Femur (tissue), 1 donor: ENCODE measurements at regions not wholly inside any gene's neighbourhood (a gene's known extent, or its start where the extent isn't known, plus 50 kb on each side); places are given as distances from the start of the nearest gene placed in this dataset.
A peak's percentile ranks its signal among the peaks of the same experiment; 100 is the strongest.
"Not testable (repeated sequence)": the region's sequence is repeated elsewhere in the genome, so short reads cannot be mapped to it uniquely, and the experiment has no call there.

Experiments used
- DNase-seq: peaks from one replicate; pipeline ENCODE4 v3.0.0-alpha.2; 2017

DNA sequence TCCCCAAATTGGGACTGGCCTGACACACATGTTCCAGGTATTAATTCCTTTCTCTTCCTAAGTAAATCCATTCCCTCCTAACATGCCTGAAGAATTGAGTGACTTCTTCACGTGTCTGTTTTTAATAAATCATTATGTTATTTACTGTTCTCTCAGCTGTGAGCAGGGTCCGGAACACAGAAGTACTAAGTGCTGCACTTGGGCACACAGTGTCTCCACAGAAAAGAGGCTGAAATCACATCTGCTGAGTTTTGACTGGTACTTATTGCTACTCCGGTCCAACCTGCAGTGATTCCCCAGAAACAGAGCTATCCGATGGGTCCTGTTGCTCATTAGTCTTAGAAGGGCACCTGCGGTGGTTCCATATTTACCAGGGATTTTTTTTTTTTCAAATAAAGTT, 202.6 kb downstream of the RBM46 start:
- DNase-seq: no peak

DNA sequence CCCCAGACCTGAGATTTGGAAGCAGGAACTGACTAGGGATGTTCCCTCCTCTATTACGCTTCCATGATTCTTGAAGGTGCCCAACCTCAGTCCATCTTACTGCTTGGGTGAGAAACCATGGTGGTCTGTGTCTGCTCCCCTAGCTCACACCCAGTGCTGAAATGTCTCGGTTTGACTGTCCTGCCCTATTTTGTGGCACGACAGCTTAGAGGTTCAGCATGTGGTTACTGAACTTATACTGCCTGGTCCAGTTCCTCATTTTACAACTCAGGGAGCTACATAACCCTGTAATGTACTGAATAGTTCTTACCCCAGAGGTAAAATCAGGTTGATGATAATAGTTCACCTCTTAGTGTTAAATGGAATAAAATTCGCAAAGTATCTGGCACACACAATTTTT, 203.1 kb downstream of the RBM46 start:
- no peak for DNase-seq

DNA sequence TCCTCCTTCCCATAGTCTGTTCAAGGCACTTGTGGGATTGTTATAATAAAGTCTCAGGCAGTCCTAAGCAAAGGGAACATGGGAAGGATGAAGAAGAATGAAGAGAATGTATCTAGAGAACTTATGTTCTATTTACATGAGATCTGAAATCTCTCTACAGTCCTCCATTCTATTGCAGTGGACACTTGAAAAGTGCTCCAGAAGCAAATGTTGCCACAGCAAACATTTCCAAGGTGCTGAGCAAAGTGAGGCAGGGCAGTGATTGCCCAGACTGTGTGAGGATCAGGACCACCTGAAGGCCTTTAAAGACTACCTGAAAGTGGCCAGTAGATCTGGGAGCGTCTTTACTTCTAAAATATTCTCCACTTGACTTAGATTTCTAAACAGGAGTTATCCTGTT, 203.5 kb downstream of the RBM46 start:
- no peak for DNase-seq

DNA sequence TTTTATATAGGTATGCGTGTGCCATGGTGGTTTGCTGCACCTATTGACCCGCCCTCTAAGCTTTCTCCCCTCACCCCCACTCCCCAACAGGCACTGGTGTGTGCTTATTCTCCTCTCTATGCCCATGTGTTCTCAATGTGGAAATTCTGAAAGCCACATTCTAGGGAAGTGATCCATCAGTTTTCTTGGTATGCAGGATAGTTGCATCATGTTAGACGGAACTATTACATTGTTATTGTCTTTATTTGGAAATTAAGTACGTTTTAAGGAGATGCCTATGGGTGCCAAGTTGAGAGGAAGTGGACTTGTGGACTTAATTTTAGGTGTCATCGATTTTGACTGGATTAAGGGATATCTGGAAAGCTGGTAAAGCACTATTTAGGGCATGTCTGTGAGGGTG, 204.6 kb downstream of the RBM46 start:
- no peak for DNase-seq

DNA sequence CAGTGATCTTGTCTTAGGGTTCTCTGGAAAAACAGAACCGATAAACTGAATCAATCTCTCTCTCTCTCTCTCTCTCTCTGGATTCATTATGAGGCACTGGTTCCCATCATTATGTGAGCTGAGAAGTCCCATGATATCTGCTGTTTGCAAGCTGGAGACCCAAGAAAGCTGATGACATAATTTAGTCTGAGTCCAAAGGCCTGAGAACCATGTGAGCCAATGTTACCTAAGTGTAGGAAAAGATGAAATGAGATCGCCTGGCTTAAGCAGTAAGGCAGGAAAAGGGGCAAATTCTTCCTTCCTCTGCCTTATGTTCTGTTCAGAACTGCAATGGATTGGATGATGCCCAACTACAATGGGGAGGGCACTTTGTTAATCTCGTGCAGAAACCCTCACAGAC, 207.4 kb downstream of the RBM46 start:
- no peak for DNase-seq

DNA sequence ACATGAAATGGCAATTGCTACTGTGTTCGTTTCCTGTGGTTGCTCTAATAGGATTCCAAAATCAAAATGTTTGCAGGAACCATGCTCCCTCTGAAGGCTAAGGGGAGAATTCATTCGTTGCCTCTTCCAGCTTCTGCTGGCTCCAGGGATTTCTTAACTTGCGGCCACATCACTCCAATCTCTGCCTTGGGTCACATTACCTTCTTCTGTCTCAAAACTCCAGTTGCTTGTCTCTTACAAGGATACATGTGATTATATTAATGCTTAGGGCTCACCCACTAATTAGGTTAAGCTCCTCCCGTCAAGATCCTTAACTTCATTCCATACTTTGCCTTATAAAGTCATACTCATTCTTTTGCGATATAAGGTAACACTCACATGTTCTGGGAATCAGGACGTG, 208.4 kb downstream of the RBM46 start:
- DNase-seq: no peak

DNA sequence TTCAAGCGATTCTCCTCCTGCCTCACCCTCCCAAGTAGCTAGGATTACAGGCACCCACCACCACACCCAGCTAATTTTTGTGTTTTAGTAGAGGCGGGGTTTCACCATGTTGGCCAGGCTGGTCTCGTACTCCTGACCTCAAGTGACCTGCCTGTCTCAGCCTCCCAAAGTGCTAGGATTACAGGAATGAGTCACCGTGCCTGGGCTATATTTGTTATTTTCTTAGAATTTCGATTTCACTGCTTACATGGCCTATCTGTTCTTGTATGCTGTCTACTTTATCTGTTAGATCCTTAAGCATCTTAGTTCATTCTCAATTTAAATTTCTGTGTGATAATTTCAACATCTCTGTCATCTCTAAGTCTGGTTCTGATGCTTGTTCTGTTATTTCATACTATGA, 210.6 kb upstream of the NPY2R start:
- DNase-seq: not testable (repeated sequence)

DNA sequence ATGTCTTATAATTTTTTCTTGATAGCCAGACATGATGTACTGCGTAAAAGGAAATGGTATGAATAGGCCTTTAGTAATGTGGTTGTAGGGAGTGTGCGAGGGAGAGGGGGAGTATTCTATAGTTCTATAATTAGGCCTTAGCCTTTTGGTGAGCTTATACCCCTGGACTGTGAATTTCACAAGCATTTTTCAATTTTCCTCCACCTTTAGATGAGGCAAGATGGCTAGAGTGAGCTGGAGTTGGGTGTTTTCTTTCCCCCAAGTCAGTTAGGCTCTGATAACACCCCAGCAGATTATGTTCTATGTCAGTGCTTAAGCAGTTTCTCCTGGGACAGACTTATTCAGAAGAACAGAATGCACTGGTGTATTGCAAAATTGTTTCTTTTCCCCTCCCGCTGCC, 210.2 kb upstream of the NPY2R start:
- no peak for DNase-seq

DNA sequence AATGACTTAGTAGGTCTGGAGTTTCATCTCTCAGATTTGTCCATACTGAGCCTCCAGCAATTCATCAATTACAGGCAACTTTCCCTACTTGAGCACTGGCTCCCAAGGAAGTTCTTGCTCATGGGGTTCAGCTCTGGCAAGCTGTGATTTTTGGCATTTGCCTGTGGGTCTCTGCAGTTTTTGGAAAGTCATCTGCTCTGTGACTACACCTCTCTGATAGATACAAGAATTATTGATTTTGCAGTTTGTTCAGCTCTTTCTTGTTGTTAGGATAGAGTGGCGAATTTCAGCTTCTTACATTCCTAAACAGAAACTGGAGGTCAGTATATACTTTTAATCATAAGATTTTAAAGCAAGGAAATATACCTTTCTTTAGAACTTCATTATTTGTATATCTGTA, 209.7 kb upstream of the NPY2R start:
- no peak for DNase-seq

DNA sequence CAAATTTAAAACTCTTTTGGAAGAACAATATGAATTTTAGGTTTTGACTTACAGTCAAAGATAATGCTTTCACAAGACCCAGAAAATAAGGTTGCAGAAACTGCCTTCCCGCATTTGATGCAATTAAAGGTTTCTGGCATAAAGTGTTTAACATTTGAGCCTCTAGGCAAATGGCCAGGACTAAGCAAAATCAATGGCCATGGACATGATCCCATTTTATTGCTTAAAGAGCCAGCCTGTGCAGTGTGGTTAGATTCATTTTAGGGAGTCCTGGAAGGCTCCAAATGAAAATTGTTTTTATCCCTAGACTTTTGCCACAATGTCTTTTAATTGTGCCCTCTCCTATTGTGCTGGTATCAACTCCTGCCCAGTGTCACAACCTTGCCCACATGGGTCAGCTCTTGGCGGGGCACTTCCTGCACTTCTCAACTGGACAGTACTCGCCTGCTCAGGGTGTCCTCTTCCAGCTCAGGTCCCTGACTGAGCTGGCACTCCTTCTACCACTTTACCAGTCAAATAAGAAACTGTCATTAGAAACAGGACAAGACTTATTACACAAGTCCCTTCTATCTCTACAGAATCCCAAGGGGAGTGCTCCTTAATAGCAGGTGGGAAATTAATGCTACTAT, 208.4 kb upstream of the NPY2R start:
- no peak for DNase-seq

DNA sequence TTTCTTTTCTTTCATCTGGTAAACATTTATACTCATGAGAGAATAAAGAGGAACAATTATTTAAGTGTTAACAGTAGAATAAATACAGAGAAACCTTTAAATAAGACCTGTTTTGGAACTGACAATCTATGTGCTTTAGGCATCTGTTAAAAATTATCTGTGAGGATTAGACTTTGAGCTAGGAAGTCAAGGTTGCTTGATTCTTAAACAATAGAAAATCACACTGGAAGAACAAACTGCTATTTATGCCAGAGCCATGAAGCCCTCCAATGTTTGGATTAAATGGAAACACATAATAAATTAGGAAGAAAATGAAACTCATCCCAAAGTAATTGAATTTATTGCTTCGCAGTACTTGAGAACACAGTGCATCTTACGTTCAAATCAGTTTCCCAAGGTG, 207.2 kb upstream of the NPY2R start:
- no peak for DNase-seq

DNA sequence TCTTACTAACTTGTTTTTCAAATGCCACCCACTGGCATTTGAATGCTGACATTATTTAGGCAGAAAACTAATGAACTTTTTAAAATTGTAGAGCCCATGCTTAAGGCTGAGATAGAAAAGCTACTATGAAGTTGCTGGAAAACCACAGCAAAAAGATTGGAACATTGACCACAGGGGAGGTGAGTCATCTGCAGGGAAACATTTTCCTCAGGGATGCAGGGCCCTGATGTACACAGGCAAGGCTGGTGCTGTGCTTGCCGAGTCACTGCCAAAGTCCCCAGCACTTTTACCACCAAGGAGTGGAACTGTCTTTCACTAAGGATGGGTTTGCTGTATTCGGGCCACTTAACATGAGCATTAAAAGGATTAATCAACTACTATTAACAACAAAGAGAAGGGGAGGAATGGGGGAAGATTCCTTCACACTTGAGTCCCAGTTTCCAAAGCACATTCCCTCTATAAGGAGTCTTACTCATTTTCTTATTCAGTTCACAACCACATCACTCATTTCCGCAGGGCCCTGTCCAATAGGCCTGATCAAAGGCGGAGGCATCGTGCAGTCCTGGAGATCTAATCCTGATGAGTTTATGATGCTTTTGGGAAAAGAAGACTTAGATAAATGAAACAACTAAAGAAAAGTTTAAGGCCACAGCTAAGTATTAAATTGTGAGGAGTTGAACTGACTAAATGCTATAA, 202.9 kb upstream of the NPY2R start:
- no peak for DNase-seq

DNA sequence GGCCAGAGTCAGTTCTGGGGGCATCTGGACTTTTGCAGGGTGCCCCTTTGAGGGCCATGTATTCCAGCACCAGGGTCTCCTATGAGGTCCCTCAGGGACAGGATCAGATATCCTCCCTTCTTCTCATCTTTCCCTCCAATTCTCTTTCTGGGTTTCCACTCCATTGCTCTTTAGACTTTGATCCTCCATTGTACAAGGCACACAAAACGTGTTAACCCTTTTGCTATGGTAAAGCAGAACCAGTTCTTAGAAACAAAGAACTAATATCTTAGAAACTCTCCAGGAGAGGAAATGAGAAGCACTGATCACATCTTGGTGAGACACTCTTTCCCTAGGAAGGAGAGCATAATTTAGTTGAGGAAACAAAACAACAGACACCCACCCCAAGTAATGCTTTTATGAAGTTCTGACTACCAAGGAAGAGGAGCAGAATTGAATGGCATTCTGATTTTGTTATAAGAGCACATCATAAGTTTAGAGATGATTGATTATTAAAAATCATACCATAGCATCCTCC, 200.7 kb upstream of the NPY2R start:
- DNase-seq: no peak

DNA sequence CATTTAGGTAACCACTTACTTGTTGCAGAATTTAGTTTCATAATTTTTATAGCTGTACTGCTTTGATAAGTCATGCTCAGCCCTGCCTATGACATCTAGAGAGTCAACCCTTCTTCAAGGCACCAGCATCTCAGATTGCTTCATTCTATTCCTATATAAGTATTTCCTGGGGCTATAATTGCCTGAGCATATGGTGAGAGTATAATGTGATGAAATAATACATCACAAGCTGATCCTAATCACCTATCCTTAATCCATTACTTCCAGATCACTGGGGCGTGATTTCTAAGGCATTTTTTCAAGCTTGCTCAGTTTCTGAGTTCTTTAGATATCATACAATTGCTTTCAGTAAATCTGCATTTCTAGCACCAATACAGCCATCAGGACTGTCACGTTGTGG, 200.0 kb upstream of the NPY2R start:
- DNase-seq: no peak

DNA sequence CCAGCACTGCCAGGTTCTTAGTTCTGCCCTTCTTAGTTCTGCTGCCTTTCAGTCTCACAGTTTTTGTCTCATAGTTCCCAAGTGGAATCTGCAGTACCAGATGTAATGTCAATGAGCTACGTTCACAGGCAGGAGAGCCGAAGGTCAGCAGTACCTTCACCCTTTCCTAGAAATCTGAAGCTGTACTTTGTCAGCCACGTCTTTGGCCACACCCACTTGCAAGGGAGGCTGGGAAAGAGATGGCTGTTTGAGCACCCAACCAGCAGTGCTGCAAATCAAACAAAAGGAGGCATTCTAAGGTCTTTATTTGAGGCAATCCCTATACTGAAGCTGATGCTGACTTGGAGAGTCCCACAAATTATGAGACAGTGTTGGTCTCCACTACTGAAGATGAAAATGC, 199.1 kb upstream of the NPY2R start:
- no peak for DNase-seq

DNA sequence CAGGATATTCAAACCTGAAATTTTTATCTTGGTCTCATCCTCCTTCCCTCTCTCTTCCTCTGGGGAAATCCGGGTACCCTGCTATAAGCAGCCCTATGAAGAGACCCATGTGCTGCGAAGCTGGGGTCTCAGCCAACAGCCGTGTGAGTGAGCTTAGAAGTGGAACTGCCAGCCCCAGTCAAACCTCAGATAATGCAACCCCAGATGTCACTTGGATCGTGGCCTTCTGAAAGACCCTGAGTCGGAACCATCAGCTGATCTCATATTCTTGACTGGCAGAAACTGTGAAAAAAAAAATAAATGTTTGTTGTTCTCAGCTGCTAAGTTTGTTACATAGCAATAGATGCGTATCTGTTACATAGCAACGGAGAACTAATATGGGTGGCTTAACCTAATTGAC, 198.1 kb upstream of the NPY2R start:
- DNase-seq: no peak

DNA sequence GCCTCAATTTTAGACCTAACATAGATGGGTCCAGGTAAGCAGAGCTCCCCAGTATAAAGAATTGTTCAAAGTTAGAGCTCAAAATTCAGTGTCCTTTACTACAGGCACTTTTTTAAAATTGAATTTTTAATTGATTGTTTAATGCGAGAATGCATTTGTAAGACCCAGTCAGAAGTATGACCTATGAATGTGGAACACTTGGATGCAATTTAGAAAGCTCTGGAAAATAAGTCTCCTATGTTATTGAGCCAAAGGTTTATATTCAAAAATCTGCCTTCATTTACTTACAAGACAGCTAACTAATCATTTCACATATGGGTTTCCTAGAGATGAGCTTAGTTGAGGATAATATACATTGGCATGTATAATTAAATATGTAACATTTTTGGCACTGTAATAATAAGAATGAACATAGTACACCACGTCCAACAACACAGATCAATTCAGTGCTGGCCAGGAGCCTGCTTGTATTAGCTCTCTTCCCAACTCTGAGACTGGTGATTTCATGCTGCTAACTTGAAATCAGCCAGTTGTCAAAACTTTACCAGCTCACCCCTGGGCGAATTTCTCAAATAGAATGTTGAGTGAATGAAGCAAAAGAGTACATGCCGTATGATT, 197.2 kb upstream of the NPY2R start:
- no peak for DNase-seq

DNA sequence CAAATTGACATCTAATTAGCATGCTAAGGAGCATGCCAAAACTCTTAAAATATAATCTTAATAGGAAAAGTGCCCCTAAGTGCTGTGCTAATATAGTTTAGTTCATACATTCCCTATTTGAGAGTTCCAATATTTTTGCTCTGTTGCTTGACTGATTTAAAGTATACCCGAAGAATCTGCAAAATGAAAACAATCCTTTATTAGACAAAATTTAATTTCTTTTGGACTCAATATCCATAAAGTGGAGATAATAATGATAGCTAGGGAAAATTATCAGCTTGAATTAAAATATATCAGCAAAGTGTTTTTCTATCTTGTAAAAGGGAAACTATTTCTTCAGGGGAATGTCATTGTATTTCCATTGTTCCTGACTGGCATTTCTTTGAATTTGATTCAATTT, 196.0 kb upstream of the NPY2R start:
- DNase-seq: no peak

DNA sequence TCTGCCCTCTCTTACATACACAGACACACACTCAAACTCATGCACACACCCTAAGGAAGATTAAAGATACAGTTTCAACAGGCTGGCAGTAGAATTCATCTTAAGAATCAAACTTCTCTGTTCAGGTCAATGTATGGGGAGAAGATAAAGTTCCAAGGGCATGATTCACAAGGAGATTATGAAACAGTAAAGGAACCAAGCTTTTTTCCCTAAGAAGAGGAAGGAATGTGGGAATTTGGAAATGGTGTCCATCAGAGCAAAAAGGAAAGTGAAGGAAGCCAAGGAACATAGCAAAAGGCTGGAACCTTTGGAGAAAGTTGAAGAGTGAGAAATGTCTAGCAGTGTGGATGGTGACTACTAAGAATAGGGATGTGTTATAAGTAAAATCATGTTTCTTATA, 191.0 kb upstream of the NPY2R start:
- no peak for DNase-seq

DNA sequence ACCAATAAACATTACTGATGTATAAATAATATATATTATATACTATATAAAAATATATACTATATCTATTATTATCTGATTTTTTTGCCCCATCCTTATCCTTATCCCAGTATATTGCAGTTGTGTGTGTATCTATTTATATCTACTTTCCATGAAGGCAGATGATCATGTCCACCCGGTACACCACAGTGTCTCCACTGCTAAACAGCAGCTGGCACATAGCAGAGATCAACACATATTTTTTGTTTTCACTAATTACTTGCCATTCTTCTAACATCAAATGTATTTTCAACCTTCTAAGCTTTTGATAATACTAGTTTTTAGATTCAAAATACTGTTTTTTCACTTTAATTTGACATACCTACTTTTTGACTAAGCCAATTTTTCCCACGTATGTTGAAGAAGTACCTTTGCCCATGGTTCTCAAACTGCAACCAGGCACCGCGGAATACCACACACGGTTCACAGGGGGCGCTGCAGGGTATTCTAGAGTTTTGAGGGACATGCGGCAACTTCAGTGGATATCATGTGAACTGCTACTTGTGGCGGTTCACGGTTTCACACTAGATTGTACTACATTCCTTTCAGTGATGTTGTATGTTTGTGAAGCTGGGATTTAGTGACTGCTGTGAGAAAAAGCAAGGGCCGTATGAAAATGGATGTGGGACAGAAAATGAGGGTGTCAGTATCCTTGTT, 182.5 kb upstream of the NPY2R start:
- DNase-seq: peak; percentile 23

DNA sequence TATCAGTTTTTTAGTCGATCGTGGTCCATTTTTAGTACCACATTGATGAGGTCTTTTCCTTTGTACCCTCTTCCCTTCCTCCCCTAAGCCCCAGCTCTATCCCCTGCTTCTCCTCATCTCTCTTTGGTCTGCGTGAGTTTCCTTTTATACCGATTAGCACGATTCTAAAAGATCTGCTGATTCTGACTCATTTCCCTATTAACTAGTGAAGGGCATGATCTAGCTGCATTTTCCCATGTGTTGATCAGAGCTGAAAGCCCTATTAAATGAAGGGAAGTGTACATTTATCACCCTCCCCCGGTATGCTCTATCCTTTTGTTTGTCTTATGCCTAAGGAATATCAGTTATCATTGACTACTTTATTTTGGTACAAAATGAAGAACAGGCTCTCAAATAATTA, 181.7 kb upstream of the NPY2R start:
- DNase-seq: no peak

DNA sequence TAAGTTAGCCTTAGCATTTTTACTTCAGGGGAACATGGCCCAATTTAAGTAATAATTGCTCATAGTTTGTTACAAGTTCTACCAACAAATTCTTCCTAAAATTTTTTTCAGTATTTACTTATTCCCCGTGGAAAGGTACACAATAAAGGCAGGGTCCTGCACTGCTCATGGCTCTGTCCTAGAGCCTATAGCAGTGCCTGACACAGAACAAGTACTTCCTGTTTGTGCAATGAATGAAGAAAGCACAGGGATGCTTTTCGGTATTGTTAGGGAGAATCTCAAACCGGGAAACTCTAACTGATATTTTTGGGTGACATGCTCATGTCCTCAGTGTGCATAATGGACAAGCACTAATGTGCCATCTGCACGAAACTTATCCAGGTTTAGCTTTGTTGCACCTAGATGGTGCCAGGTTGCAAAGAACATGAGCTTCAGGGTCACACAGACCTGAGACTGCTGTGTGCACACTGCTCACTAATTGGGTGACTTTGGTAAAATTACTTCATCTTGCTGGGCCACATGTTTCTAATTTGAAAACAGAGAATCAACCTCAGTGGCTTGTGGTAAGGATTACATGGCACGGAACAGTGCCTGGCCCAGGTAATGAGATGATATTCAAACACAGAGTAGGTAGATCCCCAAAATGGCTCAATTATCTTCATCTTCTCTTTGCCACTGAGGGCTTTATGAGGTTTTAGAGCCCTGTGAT, 175.8 kb upstream of the NPY2R start:
- no peak for DNase-seq

DNA sequence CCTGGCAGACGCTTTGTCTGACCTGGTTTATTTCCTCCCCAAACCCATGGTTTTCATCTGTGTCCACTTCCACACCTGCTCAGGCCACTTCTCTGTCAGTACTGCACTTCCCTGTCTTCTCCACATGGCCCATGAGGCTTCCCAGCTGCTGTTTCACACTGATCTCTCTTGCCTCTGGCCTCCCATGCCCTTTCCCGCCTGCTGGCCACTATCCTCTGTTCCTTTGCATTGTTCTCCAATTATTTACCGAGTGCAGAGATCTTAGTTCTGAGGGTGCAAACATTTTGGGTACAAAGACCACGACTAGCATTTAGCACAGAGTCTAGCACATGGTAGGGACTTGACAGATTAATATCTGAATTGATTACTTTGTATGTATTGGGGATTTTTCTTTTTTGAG, 174.8 kb upstream of the NPY2R start:
- DNase-seq: no peak
